ENCODE measurements at regions not wholly inside any gene's neighbourhood (a gene's known extent, or its start where the extent isn't known, plus 50 kb on each side); places are given as distances from the start of the nearest gene placed in this dataset.

DNA sequence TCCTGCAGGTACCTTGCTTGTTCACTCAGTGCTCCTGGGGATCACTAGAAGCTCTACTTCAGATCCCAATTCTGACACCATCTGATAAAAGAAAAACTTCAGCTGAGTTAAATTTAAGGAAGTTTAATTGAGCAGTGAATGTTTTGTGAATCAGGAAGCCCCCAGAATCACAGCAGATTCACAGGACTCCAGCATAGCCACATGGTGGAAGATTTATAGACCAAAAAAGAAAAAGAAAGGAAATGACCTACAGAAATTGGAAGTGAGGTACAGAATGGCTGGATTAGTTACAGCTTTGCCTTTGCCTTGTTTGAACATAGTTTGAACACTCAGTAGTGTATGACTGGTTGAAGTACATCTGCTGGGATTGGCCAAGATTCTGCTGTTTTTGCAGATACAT is 182.7 kb upstream of the SCN7A start:
- TF ChIP-seq, protein P1, sequence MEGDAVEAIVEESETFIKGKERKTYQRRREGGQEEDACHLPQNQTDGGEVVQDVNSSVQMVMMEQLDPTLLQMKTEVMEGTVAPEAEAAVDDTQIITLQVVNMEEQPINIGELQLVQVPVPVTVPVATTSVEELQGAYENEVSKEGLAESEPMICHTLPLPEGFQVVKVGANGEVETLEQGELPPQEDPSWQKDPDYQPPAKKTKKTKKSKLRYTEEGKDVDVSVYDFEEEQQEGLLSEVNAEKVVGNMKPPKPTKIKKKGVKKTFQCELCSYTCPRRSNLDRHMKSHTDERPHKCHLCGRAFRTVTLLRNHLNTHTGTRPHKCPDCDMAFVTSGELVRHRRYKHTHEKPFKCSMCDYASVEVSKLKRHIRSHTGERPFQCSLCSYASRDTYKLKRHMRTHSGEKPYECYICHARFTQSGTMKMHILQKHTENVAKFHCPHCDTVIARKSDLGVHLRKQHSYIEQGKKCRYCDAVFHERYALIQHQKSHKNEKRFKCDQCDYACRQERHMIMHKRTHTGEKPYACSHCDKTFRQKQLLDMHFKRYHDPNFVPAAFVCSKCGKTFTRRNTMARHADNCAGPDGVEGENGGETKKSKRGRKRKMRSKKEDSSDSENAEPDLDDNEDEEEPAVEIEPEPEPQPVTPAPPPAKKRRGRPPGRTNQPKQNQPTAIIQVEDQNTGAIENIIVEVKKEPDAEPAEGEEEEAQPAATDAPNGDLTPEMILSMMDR (IDR thresholded peaks at IDR 0.05; ENCODE audit: poor library complexity, severe bottlenecking), result no peak
- TF ChIP-seq EZH2 (IDR thresholded peaks at IDR 0.05; ENCODE audit: borderline replicate concordance, insufficient read depth, low read length, poor library complexity, severe bottlenecking) (no peak), POLR2AphosphoS5 (IDR thresholded peaks at IDR 0.05) (no peak), TAF1 (IDR thresholded peaks at IDR 0.05; ENCODE audit: low read depth) (no peak)
- TF ChIP-seq, protein P2, sequence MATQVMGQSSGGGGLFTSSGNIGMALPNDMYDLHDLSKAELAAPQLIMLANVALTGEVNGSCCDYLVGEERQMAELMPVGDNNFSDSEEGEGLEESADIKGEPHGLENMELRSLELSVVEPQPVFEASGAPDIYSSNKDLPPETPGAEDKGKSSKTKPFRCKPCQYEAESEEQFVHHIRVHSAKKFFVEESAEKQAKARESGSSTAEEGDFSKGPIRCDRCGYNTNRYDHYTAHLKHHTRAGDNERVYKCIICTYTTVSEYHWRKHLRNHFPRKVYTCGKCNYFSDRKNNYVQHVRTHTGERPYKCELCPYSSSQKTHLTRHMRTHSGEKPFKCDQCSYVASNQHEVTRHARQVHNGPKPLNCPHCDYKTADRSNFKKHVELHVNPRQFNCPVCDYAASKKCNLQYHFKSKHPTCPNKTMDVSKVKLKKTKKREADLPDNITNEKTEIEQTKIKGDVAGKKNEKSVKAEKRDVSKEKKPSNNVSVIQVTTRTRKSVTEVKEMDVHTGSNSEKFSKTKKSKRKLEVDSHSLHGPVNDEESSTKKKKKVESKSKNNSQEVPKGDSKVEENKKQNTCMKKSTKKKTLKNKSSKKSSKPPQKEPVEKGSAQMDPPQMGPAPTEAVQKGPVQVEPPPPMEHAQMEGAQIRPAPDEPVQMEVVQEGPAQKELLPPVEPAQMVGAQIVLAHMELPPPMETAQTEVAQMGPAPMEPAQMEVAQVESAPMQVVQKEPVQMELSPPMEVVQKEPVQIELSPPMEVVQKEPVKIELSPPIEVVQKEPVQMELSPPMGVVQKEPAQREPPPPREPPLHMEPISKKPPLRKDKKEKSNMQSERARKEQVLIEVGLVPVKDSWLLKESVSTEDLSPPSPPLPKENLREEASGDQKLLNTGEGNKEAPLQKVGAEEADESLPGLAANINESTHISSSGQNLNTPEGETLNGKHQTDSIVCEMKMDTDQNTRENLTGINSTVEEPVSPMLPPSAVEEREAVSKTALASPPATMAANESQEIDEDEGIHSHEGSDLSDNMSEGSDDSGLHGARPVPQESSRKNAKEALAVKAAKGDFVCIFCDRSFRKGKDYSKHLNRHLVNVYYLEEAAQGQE (IDR thresholded peaks at IDR 0.05; ENCODE audit: borderline replicate concordance), result no peak
